HepG2 (cell line): ENCODE measurements at regions not wholly inside any gene's neighbourhood (a gene's known extent, or its start where the extent isn't known, plus 50 kb on each side); places are given as distances from the start of the nearest gene placed in this dataset.

ENCODE experiments used
- AKNA ChIP-seq: sonication (generic); formaldehyde crosslinking; IDR thresholded peaks from 2 replicates; pipeline ENCODE4 v1.4.0; 2020; ENCODE audit warnings: missing genetic modification reagents, borderline replicate concordance
- CREB1 ChIP-seq, 2 experiments: fragments of 450-650 bp in 1 of 2; IDR thresholded peaks; 2 replicates each; pipeline ENCODE4 v1.6.1; 2016 to 2017; ENCODE audit warnings: control low read depth in 1 of 2, mild to moderate bottlenecking in 1 of 2, missing compliant biosample characterization in 1 of 2, missing genetic modification characterization in 1 of 2
- CTCF ChIP-seq: sonication (generic); formaldehyde crosslinking; IDR thresholded peaks from 2 replicates; pipeline ENCODE4 v1.5.0; 2020; ENCODE audit warnings: mild to moderate bottlenecking, missing genetic modification reagents, moderate library complexity
- EZH2 ChIP-seq: conservative IDR thresholded peaks from 2 replicates; pipeline ENCODE4 v1.6.1; 2012; ENCODE audit warnings: mild to moderate bottlenecking, low read depth, low read length, moderate library complexity
- KDM5A ChIP-seq: fragments of 200-600 bp; sonication (generic); IDR thresholded peaks from 2 replicates; pipeline ENCODE4 v1.7.0; 2018; ENCODE audit warnings: antibody characterized with exemption, mild to moderate bottlenecking, low read length, borderline replicate concordance
- NFYB ChIP-seq: sonication (generic); formaldehyde crosslinking; IDR thresholded peaks from 2 replicates; pipeline ENCODE4 v1.4.0; 2020; ENCODE audit warnings: missing genetic modification reagents
- POGK ChIP-seq: sonication (generic); formaldehyde crosslinking; conservative IDR thresholded peaks from 2 replicates; pipeline ENCODE4 v1.8.0; 2022; ENCODE audit warnings: mild to moderate bottlenecking, moderate library complexity, missing genetic modification reagents
- RXRA ChIP-seq: sonication (generic); formaldehyde crosslinking; IDR thresholded peaks from 2 replicates; pipeline ENCODE4 v1.5.1; 2020; ENCODE audit warnings: missing genetic modification reagents
- SIN3A ChIP-seq: IDR thresholded peaks from 2 replicates; pipeline ENCODE4 v1.6.1; 2011; ENCODE audit warnings: low read depth, mild to moderate bottlenecking, control low read depth, low read length, borderline replicate concordance
- SMC3 ChIP-seq: IDR thresholded peaks from 2 replicates; pipeline ENCODE4 v1.6.1; 2011; ENCODE audit warnings: low read length, improper control_type of control experiment
- TCF7L2 ChIP-seq: IDR thresholded peaks from 2 replicates; pipeline ENCODE4 v1.6.1; 2011; ENCODE audit warnings: mild to moderate bottlenecking, low read depth, low read length, moderate library complexity
- TRAFD1 ChIP-seq: sonication (generic); formaldehyde crosslinking; IDR thresholded peaks from 2 replicates; pipeline ENCODE4 v1.5.1; 2020; ENCODE audit warnings: missing genetic modification reagents, mild to moderate bottlenecking, borderline replicate concordance
- YY1 ChIP-seq: IDR thresholded peaks from 2 replicates; pipeline ENCODE4 v1.6.1; 2011; ENCODE audit warnings: low read length, low read depth, moderate library complexity, mild to moderate bottlenecking; ENCODE audit not compliant: insufficient read depth, insufficient replicate concordance
- ZNF850 ChIP-seq: sonication (generic); formaldehyde crosslinking; conservative IDR thresholded peaks from 2 replicates; pipeline ENCODE4 v1.9.0; 2021; ENCODE audit warnings: mild to moderate bottlenecking, missing genetic modification reagents

GRCh38 chr5:3518051-3518450, 77.6 kb upstream of the IRX1 start:
- no peak for TF ChIP-seq CREB1 (IDR thresholded peaks at IDR 0.05)
- TF ChIP-seq CREB1 (CRISPR knock-in tag; IDR thresholded peaks at IDR 0.05): no peak
- no peak for TF ChIP-seq POGK (CRISPR knock-in tag)
- TF ChIP-seq ZNF850 (CRISPR knock-in tag): no peak
- no peak for TF ChIP-seq SMC3
- TF ChIP-seq NFYB: no peak
- TF ChIP-seq EZH2: no peak
- TF ChIP-seq KDM5A: no peak
- TF ChIP-seq RXRA (CRISPR knock-in tag): no peak
- TF ChIP-seq YY1: no peak
- TF ChIP-seq CTCF (CRISPR knock-in tag): no peak
- TF ChIP-seq AKNA (CRISPR knock-in tag): no peak
- TF ChIP-seq TCF7L2: no peak
- TF ChIP-seq TRAFD1 (CRISPR knock-in tag): no peak
- no peak for TF ChIP-seq SIN3A
